ENCODE measurements at regions not wholly inside any gene's neighbourhood (a gene's known extent, or its start where the extent isn't known, plus 50 kb on each side); places are given as distances from the start of the nearest gene placed in this dataset.

DNA sequence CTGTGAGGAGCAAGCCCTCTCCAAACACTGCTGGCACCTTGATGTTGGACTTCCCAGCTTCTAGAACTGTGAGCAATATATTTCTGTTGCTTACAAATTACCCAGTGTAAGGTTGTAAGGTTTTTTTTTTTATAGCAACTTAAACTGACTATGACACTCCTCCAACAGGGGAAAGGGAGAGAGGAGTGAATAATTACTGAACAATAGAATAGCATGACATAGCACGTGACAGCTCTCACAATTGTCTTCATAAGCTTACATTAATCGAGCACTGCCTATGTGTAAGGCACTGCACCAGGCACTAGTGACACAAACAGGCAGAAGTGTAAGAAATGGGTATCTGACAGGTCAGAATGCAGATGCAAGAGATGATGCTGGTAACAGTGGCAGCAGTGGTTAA is 136.9 kb downstream of the FAT3 start:
- no peak for DNase-seq (ENCODE audit: low spot score)
- TF ChIP-seq CTCF (IDR thresholded peaks at IDR 0.05; ENCODE audit: borderline replicate concordance, control extremely low read depth, extremely low read depth, insufficient read depth, missing control alignments): no peak
- in situ Hi-C loops (cut with MboI; ENCODE audit: low sequenced_read_pairs, unreplicated experiment): no loop called here

- in situ Hi-C loops (cut with MboI; ENCODE audit: low sequenced_read_pairs, unreplicated experiment): no loop called here
- DNase-seq (ENCODE audit: low spot score): no peak
- no peak for TF ChIP-seq CTCF (IDR thresholded peaks at IDR 0.05; ENCODE audit: borderline replicate concordance, control extremely low read depth, extremely low read depth, insufficient read depth, missing control alignments)
These were observed 138.4 kb downstream of the FAT3 start for GRCh38 chr11:92362989-92363388.

DNA sequence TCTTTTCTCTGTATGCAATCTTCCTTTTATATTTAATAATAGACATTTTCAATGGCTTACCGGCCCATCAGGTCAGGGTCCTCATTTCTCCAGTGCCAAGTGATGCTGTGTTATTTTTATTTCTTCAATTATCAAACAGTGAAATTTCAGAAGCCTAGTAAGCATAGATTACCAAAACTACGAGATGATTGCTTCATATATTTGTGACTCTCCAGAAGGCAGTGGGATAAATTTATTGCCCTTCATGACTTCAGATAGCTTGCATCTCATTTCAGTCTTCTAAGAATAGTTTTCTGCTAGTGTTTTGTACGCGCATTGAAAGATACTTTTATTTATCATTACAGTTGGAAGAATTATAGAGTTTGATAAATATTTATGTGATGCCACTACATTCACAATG is 139.6 kb downstream of the FAT3 start:
- no peak for TF ChIP-seq CTCF (IDR thresholded peaks at IDR 0.05; ENCODE audit: borderline replicate concordance, control extremely low read depth, extremely low read depth, insufficient read depth, missing control alignments)
- in situ Hi-C loops (cut with MboI; ENCODE audit: low sequenced_read_pairs, unreplicated experiment): no loop called here
- DNase-seq (ENCODE audit: low spot score): no peak

- in situ Hi-C loops (cut with MboI; ENCODE audit: low sequenced_read_pairs, unreplicated experiment): no loop called here
These were observed 151.6 kb downstream of the FAT3 start for GRCh38 chr11:92376146-92376599.

GRCh38 chr11:92376680-92377079 is 152.1 kb downstream of the FAT3 start:
- no peak for DNase-seq (ENCODE audit: low spot score)
- in situ Hi-C loops (cut with MboI; ENCODE audit: low sequenced_read_pairs, unreplicated experiment): no loop called here
- TF ChIP-seq CTCF (IDR thresholded peaks at IDR 0.05; ENCODE audit: borderline replicate concordance, control extremely low read depth, extremely low read depth, insufficient read depth, missing control alignments): no peak

More at GRCh38 chr11:92376146-92376599, 151.6 kb downstream of the FAT3 start:
- no peak for TF ChIP-seq CTCF (IDR thresholded peaks at IDR 0.05; ENCODE audit: borderline replicate concordance, control extremely low read depth, extremely low read depth, insufficient read depth, missing control alignments)
- DNase-seq (ENCODE audit: low spot score): no peak

DNA sequence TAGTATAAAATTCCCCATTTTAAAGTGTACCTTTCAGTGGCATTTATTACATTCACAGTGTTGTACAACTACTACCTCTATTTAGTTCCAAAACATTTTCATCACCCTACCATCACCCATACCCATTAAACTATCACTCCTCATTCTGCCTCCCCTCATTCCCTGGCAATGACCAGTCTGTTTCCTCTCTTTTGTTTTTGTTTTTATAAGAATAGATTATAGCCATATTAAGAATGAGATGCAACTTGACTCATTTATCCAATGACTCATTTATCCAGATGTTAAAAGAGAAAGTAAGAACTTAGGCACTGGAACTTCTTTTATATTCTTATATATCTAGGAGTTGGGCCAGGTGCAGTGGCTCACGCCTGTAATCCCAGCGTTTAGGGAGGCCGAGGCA is 156.3 kb downstream of the FAT3 start:
- DNase-seq (ENCODE audit: low spot score): no peak
- in situ Hi-C loops (cut with MboI; ENCODE audit: low sequenced_read_pairs, unreplicated experiment): no loop called here
- no peak for TF ChIP-seq CTCF (IDR thresholded peaks at IDR 0.05; ENCODE audit: borderline replicate concordance, control extremely low read depth, extremely low read depth, insufficient read depth, missing control alignments)

- no peak for DNase-seq (ENCODE audit: low spot score)
- no peak for TF ChIP-seq CTCF (IDR thresholded peaks at IDR 0.05; ENCODE audit: borderline replicate concordance, control extremely low read depth, extremely low read depth, insufficient read depth, missing control alignments)
- in situ Hi-C loops (cut with MboI; ENCODE audit: low sequenced_read_pairs, unreplicated experiment): no loop called here
These were observed 157.7 kb downstream of the FAT3 start for GRCh38 chr11:92382311-92382710.
